HL-60 (cell line): ENCODE measurements at regions not wholly inside any gene's neighbourhood (a gene's known extent, or its start where the extent isn't known, plus 50 kb on each side); places are given as distances from the start of the nearest gene placed in this dataset.

Source experiments
- DNase-seq, 2 experiments: peaks; one replicate each; pipeline ENCODE4 v3.0.0-alpha.2; 2010 to 2020; ENCODE audit warnings: low read depth in 1 of 2, low spot score in 1 of 2
- H3K27ac ChIP-seq: fragments of 250-450 bp; sonication (Bioruptor Pico); replicated peaks from 2 replicates; pipeline ENCODE4 v1.5.1; 2020; ENCODE audit warnings: mild to moderate bottlenecking, moderate library complexity
- H3K27me3 ChIP-seq: fragments of 250-450 bp; sonication (Bioruptor Pico); 2 replicates; pipeline ENCODE4 v1.5.1; 2021; ENCODE audit warnings: mild to moderate bottlenecking, moderate library complexity; ENCODE audit not compliant: insufficient read depth, poor library complexity, severe bottlenecking
- H3K4me3 ChIP-seq: replicated peaks from 2 replicates; pipeline ENCODE4 v1.5.1; 2011; ENCODE audit warnings: mild to moderate bottlenecking, control low read depth, low read length; ENCODE audit not compliant: insufficient read depth
- GABPA ChIP-seq: IDR thresholded peaks from 2 replicates; pipeline ENCODE4 v1.6.1; 2012; ENCODE audit warnings: low read depth
- POLR2AphosphoS5 ChIP-seq: IDR thresholded peaks from 2 replicates; pipeline ENCODE4 v1.6.1; 2012; ENCODE audit warnings: low read depth
- REST ChIP-seq: IDR thresholded peaks from 2 replicates; pipeline ENCODE4 v1.6.1; 2012; ENCODE audit warnings: low read depth; ENCODE audit not compliant: insufficient replicate concordance
- SPI1 ChIP-seq: IDR thresholded peaks from 2 replicates; pipeline ENCODE4 v1.6.1; 2012; ENCODE audit warnings: low read depth, mild to moderate bottlenecking, borderline replicate concordance
- TF ChIP-seq, protein P1 (sequence below): IDR thresholded peaks from one replicate; pipeline ENCODE4 v1.5.1; 2011; ENCODE audit warnings: low read length, control low read depth, inconsistent platforms; ENCODE audit not compliant: insufficient read depth

- Histone ChIP-seq H3K27ac (no peak overlapping the region), H3K4me3 (no peak overlapping the region), H3K27me3 (no peaks in the 10 kb centered on the region)
- TF ChIP-seq POLR2AphosphoS5: no peak
- TF ChIP-seq, protein P1, sequence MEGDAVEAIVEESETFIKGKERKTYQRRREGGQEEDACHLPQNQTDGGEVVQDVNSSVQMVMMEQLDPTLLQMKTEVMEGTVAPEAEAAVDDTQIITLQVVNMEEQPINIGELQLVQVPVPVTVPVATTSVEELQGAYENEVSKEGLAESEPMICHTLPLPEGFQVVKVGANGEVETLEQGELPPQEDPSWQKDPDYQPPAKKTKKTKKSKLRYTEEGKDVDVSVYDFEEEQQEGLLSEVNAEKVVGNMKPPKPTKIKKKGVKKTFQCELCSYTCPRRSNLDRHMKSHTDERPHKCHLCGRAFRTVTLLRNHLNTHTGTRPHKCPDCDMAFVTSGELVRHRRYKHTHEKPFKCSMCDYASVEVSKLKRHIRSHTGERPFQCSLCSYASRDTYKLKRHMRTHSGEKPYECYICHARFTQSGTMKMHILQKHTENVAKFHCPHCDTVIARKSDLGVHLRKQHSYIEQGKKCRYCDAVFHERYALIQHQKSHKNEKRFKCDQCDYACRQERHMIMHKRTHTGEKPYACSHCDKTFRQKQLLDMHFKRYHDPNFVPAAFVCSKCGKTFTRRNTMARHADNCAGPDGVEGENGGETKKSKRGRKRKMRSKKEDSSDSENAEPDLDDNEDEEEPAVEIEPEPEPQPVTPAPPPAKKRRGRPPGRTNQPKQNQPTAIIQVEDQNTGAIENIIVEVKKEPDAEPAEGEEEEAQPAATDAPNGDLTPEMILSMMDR: no peak
- no peak for TF ChIP-seq REST
- no peak for TF ChIP-seq SPI1
- no peak for TF ChIP-seq GABPA
- DNase-seq: no peak
These were observed 101.8 kb upstream of the CIBAR2 start for GRCh38 chr16:85213926-85214675.

GRCh38 chr16:85215478-85216118, 103.3 kb upstream of the CIBAR2 start:
- H3K27ac ChIP-seq: no peak overlapping the region
- no peak for DNase-seq
- H3K27me3 ChIP-seq: no peaks in the 10 kb centered on the region
- H3K4me3 ChIP-seq: no peak overlapping the region
- TF ChIP-seq SPI1: no peak
- TF ChIP-seq POLR2AphosphoS5: no peak
- TF ChIP-seq, protein P1: no peak
- no peak for TF ChIP-seq GABPA
- TF ChIP-seq REST: no peak

DNA sequence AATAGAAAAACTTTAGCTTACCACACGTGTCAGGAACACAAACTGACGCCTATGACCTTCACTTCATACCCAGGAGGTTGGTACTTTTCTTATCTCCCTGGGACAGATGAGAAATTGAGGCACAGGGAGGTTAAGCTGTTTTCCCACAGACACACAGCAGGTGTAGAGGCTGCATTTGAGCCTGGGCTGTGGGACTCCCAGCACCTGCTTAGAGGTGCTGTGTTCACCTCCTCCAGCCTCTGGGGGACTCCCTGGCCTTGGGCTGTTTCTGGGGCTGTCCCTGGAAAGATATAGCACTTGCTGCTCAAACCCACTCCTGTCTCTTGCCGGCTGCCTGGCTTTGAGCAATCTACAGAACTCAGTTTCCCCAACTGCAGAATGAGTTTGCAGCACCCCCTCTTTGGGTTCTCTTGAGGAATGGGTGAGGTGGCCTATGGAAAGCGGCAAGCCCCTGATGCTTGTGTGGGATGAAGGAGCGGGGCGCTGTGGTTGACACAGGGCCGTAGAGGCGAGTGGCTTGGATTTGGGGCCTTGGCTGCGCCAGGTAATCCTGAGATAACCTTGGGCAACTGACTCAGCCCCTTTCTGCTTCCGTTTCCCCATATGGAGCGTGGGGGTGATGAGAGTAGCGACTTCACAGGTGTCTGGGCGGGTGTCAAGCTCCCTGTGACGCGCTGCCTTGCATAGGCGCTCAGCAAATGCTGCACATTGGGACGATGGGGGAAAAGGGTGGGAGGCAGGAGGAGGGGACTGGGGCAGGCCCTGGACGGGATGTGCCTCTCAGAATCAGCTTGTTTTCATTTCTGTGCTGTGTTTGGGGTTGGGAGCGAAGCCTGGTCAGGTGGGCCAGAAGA, 104.5 kb upstream of the CIBAR2 start:
- no peak overlapping the region for H3K27ac ChIP-seq
- TF ChIP-seq REST: no peak
- no peak for TF ChIP-seq GABPA
- no peak for TF ChIP-seq SPI1
- TF ChIP-seq, protein P1: no peak
- no peak for TF ChIP-seq POLR2AphosphoS5
- no peak for DNase-seq
- no peaks in the 10 kb centered on the region for H3K27me3 ChIP-seq
- no peak overlapping the region for H3K4me3 ChIP-seq
